Calu3 (cell line): ENCODE measurements at regions not wholly inside any gene's neighbourhood (a gene's known extent, or its start where the extent isn't known, plus 50 kb on each side); places are given as distances from the start of the nearest gene placed in this dataset.

ENCODE experiments used
- BruUV-seq: library from RNA; stranded (reverse); fragments of 400-500 nt; replicated peaks from 2 replicates; lab custom pipeline; 2021; lab: Mats Ljungman, UMichigan
- CTCF ChIA-PET: fragments of 300-600 bp; sonication (Branson Sonifier 250); formaldehyde crosslinking; loops from one replicate; lab custom pipeline; 2022; ENCODE audit warnings: antibody characterized with exemption; lab: Charles Lee
- DNase-seq: peaks from one replicate; pipeline ENCODE4 v3.0.0; 2022
- H3K27ac Mint-ChIP-seq: one replicate; pipeline ENCODE4 v1.8.0; 2022; ENCODE audit warnings: mixed read lengths; ENCODE audit not compliant: unreplicated experiment
- H3K27me3 Mint-ChIP-seq: one replicate; pipeline ENCODE4 v1.8.0; 2022; ENCODE audit warnings: mixed read lengths; ENCODE audit not compliant: unreplicated experiment
- H3K36me3 Mint-ChIP-seq: one replicate; pipeline ENCODE4 v1.8.0; 2022; ENCODE audit warnings: mild to moderate bottlenecking, moderate library complexity, mixed read lengths; ENCODE audit not compliant: insufficient read depth, unreplicated experiment
- H3K4me1 Mint-ChIP-seq: one replicate; pipeline ENCODE4 v1.8.0; 2022; ENCODE audit warnings: mild to moderate bottlenecking, low read depth, mixed read lengths; ENCODE audit not compliant: unreplicated experiment
- H3K4me3 Mint-ChIP-seq: one replicate; pipeline ENCODE4 v1.8.0; 2022; ENCODE audit warnings: mild to moderate bottlenecking, low read depth, moderate library complexity, mixed read lengths; ENCODE audit not compliant: unreplicated experiment
- H3K9me3 Mint-ChIP-seq: one replicate; pipeline ENCODE4 v1.8.0; 2022; ENCODE audit warnings: low read depth, mixed read lengths; ENCODE audit not compliant: unreplicated experiment
- intact Hi-C: fragments of 100-400 bp; cut with micrococcal nuclease; formaldehyde crosslinking; loops from one replicate; pipeline ENCODE4 v1.10.0; 2022; ENCODE audit not compliant: unreplicated experiment
- TF ChIP-seq, protein P1 (sequence below): fragments of 200-600 bp; IDR thresholded peaks from one replicate; pipeline ENCODE4 v1.8.0; 2022; ENCODE audit warnings: antibody characterized with exemption; ENCODE audit not compliant: unreplicated experiment

DNA sequence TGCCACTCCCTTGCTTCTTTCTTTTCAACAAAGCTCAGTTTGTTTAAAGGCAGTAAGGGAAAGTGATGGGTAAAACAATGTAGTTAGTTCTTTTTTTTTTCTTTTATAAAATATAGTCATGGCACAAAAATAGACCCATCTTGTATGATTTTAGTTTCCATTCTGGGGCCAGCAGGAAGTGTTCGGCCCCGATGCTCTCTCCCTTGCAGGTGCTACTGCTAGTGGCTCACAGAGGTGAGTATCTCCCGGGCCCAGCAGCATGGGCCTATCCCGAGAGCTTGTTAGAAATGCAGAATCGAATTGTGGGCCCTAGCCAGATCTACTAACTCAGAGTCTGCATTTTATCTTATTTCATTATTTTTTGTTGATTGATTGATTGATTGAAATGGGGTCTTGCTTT lies 78.7 kb downstream of the SYNE3 start:
- H3K36me3 Mint-ChIP-seq, result no peaks in the 10 kb centered on the region
- CTCF ChIA-PET, result no interaction called here
- no peaks in the 10 kb centered on the region for H3K27me3 Mint-ChIP-seq

DNA sequence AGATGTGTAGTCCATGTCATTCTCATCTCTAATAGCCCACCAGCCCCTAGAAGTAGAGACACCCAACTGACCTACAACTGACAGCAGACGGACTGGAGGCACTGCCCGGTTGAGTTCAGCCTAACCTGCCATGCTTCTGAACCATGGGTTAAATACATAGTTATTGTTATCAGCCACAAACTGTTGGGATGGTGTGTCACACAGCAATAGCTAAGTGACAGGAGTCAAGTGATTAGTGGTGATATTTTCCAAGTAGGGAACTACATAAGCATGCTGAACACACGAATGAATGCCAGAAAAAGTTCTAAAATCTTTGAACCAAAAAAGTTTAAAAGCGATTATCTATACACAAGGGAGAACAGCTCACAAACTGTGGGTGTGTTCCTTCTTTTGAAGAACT lies 80.1 kb downstream of the SYNE3 start:
- Mint-ChIP-seq H3K27ac (no peak overlapping the region), H3K36me3 (no peaks in the 10 kb centered on the region), H3K4me3 (no peak overlapping the region), H3K27me3 (no peaks in the 10 kb centered on the region), H3K4me1 (no peaks in the 10 kb centered on the region), H3K9me3 (no peaks in the 10 kb centered on the region)
- TF ChIP-seq, protein P1, sequence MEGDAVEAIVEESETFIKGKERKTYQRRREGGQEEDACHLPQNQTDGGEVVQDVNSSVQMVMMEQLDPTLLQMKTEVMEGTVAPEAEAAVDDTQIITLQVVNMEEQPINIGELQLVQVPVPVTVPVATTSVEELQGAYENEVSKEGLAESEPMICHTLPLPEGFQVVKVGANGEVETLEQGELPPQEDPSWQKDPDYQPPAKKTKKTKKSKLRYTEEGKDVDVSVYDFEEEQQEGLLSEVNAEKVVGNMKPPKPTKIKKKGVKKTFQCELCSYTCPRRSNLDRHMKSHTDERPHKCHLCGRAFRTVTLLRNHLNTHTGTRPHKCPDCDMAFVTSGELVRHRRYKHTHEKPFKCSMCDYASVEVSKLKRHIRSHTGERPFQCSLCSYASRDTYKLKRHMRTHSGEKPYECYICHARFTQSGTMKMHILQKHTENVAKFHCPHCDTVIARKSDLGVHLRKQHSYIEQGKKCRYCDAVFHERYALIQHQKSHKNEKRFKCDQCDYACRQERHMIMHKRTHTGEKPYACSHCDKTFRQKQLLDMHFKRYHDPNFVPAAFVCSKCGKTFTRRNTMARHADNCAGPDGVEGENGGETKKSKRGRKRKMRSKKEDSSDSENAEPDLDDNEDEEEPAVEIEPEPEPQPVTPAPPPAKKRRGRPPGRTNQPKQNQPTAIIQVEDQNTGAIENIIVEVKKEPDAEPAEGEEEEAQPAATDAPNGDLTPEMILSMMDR, result no peak
- no TSS peak for BruUV-seq
- CTCF ChIA-PET, result interaction anchor here (1.0 kb wide), 1 partner anchor 16 kb away, joined by 3 read pairs; no protein-coding TSS in a partner anchor
- intact Hi-C loops, result loop anchor here (10.0 kb wide), 1 partner anchor 282 kb away; the partner anchor contains the start of gene DICER1
- DNase-seq, result no peak

More for the DNA sequence above, 78.7 kb downstream of the SYNE3 start:
- no peaks in the 10 kb centered on the region for H3K9me3 Mint-ChIP-seq
- TF ChIP-seq, protein P1, result no peak
- H3K4me1 Mint-ChIP-seq, result no peaks in the 10 kb centered on the region
- H3K4me3 Mint-ChIP-seq, result no peak overlapping the region
- no peak overlapping the region for H3K27ac Mint-ChIP-seq
- BruUV-seq, result no TSS peak
- no peak for DNase-seq
- intact Hi-C loops, result loop anchor here (10.0 kb wide), 1 partner anchor 283 kb away; the partner anchor contains the start of gene DICER1

DNA sequence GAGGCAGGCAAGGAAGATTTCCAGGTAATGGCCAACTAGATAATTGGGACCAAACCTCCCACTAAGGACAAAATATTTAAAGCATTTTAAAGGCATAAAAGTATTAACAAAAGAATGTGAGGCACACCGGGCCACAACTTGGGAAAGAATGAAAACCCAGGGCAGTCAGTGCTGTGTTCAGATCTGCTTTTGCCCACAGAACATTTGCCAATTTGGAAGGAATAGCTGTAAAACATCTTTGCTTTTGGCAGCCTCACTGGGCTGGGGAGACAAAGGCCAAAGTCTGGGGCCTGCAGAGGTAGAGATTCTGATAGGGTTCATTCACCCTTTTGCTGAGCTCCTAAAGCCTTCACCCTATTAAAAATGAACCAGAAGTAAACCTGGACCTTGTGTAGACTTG lies 82.3 kb downstream of the SYNE3 start:
- intact Hi-C loops, result loop anchor here (10.0 kb wide), 1 partner anchor 279 kb away; the partner anchor contains the start of gene DICER1
- no peak for DNase-seq
- no TSS peak for BruUV-seq
- Mint-ChIP-seq H3K27ac (no peak overlapping the region), H3K4me3 (no peak overlapping the region), H3K4me1 (no peaks in the 10 kb centered on the region), H3K36me3 (no peaks in the 10 kb centered on the region), H3K27me3 (no peaks in the 10 kb centered on the region), H3K9me3 (no peaks in the 10 kb centered on the region)
- TF ChIP-seq, protein P1, result no peak
- CTCF ChIA-PET, result interaction anchor here (1.4 kb wide), 1 partner anchor 19 kb away, joined by 3 read pairs; no protein-coding TSS in a partner anchor

DNA sequence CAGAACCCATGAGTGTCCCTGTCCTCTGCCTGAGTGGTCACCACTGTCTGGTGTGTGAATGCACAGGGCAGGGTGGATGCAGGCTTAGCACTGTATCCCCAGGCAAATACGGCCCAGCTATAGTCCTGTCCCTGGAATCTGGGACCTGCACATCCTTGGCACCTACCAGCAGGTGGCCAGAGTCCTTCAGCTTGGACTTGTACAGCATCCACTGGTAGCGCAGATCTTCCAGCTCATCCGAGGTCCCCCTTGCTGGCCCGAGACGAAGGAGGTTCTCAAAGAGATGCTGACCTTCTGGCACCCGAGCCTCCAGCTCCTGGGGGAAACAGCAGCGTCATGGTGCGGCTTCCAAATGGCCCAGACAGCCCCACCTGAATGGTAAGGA lies 83.4 kb downstream of the SYNE3 start:
- Mint-ChIP-seq H3K27ac (no peak overlapping the region), H3K36me3 (no peaks in the 10 kb centered on the region), H3K27me3 (no peaks in the 10 kb centered on the region), H3K9me3 (no peaks in the 10 kb centered on the region), H3K4me3 (no peak overlapping the region), H3K4me1 (no peaks in the 10 kb centered on the region)
- DNase-seq, result no peak
- CTCF ChIA-PET, result interaction anchor here (1.4 to 1.6 kb wide), 3 partner anchors 9 to 236 kb away, joined by 3 to 6 read pairs (median 5); no protein-coding TSS in a partner anchor
- no TSS peak for BruUV-seq
- intact Hi-C loops, result loop anchor here (2.0 to 10.0 kb wide), 2 partner anchors 278 to 744 kb away; partner anchors contain the start of gene DICER1
- TF ChIP-seq, protein P1, result no peak
